HL-60 (cell line): ENCODE measurements at regions not wholly inside any gene's neighbourhood (a gene's known extent, or its start where the extent isn't known, plus 50 kb on each side); places are given as distances from the start of the nearest gene placed in this dataset.

ENCODE experiments used
- DNase-seq, 2 experiments: peaks; one replicate each; pipeline ENCODE4 v3.0.0-alpha.2; 2010 to 2020; ENCODE audit warnings: low read depth in 1 of 2, low spot score in 1 of 2
- H3K27ac ChIP-seq: fragments of 250-450 bp; sonication (Bioruptor Pico); replicated peaks from 2 replicates; pipeline ENCODE4 v1.5.1; 2020; ENCODE audit warnings: mild to moderate bottlenecking, moderate library complexity
- H3K27me3 ChIP-seq: fragments of 250-450 bp; sonication (Bioruptor Pico); 2 replicates; pipeline ENCODE4 v1.5.1; 2021; ENCODE audit warnings: mild to moderate bottlenecking, moderate library complexity; ENCODE audit not compliant: insufficient read depth, poor library complexity, severe bottlenecking
- H3K4me3 ChIP-seq: replicated peaks from 2 replicates; pipeline ENCODE4 v1.5.1; 2011; ENCODE audit warnings: mild to moderate bottlenecking, control low read depth, low read length; ENCODE audit not compliant: insufficient read depth
- GABPA ChIP-seq: IDR thresholded peaks from 2 replicates; pipeline ENCODE4 v1.6.1; 2012; ENCODE audit warnings: low read depth
- POLR2AphosphoS5 ChIP-seq: IDR thresholded peaks from 2 replicates; pipeline ENCODE4 v1.6.1; 2012; ENCODE audit warnings: low read depth
- SPI1 ChIP-seq: IDR thresholded peaks from 2 replicates; pipeline ENCODE4 v1.6.1; 2012; ENCODE audit warnings: low read depth, mild to moderate bottlenecking, borderline replicate concordance
- TF ChIP-seq, protein P1 (sequence below): IDR thresholded peaks from one replicate; pipeline ENCODE4 v1.5.1; 2011; ENCODE audit warnings: low read length, control low read depth, inconsistent platforms; ENCODE audit not compliant: insufficient read depth
- TF ChIP-seq, protein P2 (sequence below): IDR thresholded peaks from 2 replicates; pipeline ENCODE4 v1.6.1; 2012; ENCODE audit warnings: low read depth; ENCODE audit not compliant: insufficient replicate concordance

DNA sequence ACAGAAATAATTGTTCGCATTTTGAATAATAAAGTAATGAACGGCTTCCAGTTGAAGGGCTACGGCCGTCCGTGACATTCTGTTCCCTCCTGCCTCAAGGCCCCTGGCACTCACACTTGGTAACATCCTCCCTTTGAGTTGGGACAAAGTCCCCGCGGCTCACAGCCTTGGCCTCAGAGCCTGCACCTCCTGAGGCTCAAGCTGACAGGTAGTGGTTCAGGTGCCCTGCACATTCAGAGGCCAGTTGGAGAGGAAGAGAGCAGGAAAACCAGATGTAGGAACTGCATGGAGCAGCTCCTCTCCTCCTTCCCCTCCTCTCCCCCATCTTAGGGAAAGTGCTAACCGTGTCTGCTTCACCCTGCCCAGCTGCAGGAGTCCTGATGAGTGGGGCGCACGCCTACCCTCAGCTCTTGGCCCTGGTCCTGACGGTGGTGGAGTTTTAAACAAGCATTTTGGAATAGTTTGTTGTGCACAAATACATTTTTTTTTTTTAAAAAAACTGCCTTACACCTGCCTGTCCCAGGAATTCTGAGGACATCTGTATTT lies 393.1 kb downstream of the SMOC2 start:
- Histone ChIP-seq H3K27me3 (no peaks in the 10 kb centered on the region), H3K27ac (no peak overlapping the region), H3K4me3 (no peak overlapping the region)
- no peak for DNase-seq
- TF ChIP-seq POLR2AphosphoS5 (no peak), GABPA (no peak), SPI1 (no peak)
- TF ChIP-seq, protein P1, sequence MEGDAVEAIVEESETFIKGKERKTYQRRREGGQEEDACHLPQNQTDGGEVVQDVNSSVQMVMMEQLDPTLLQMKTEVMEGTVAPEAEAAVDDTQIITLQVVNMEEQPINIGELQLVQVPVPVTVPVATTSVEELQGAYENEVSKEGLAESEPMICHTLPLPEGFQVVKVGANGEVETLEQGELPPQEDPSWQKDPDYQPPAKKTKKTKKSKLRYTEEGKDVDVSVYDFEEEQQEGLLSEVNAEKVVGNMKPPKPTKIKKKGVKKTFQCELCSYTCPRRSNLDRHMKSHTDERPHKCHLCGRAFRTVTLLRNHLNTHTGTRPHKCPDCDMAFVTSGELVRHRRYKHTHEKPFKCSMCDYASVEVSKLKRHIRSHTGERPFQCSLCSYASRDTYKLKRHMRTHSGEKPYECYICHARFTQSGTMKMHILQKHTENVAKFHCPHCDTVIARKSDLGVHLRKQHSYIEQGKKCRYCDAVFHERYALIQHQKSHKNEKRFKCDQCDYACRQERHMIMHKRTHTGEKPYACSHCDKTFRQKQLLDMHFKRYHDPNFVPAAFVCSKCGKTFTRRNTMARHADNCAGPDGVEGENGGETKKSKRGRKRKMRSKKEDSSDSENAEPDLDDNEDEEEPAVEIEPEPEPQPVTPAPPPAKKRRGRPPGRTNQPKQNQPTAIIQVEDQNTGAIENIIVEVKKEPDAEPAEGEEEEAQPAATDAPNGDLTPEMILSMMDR = no peak
- TF ChIP-seq, protein P2, sequence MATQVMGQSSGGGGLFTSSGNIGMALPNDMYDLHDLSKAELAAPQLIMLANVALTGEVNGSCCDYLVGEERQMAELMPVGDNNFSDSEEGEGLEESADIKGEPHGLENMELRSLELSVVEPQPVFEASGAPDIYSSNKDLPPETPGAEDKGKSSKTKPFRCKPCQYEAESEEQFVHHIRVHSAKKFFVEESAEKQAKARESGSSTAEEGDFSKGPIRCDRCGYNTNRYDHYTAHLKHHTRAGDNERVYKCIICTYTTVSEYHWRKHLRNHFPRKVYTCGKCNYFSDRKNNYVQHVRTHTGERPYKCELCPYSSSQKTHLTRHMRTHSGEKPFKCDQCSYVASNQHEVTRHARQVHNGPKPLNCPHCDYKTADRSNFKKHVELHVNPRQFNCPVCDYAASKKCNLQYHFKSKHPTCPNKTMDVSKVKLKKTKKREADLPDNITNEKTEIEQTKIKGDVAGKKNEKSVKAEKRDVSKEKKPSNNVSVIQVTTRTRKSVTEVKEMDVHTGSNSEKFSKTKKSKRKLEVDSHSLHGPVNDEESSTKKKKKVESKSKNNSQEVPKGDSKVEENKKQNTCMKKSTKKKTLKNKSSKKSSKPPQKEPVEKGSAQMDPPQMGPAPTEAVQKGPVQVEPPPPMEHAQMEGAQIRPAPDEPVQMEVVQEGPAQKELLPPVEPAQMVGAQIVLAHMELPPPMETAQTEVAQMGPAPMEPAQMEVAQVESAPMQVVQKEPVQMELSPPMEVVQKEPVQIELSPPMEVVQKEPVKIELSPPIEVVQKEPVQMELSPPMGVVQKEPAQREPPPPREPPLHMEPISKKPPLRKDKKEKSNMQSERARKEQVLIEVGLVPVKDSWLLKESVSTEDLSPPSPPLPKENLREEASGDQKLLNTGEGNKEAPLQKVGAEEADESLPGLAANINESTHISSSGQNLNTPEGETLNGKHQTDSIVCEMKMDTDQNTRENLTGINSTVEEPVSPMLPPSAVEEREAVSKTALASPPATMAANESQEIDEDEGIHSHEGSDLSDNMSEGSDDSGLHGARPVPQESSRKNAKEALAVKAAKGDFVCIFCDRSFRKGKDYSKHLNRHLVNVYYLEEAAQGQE = no peak

DNA sequence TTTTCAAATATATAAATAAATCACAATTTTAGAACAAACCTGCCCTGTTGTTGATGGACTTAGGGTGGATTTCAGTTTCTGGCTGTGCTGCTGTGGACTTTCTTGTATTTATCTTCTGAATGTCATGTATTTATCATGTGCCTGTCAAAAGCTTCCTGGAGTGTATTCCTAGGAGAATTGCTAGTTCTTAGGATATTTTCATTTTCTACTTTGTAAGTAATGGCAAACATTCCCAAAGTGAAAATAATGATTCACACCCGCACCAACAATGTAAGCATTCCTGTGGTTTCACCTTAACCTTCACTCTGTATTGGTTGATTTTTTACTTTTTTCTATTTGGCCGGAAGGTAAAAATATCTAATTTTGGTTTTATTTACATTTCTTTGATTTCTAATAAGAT lies 387.8 kb downstream of the SMOC2 start:
- DNase-seq = no peak
- TF ChIP-seq GABPA = no peak
- TF ChIP-seq, protein P2 = no peak
- TF ChIP-seq, protein P1 = no peak
- no peak for TF ChIP-seq SPI1
- TF ChIP-seq POLR2AphosphoS5 = no peak
- no peak overlapping the region for H3K27ac ChIP-seq

DNA sequence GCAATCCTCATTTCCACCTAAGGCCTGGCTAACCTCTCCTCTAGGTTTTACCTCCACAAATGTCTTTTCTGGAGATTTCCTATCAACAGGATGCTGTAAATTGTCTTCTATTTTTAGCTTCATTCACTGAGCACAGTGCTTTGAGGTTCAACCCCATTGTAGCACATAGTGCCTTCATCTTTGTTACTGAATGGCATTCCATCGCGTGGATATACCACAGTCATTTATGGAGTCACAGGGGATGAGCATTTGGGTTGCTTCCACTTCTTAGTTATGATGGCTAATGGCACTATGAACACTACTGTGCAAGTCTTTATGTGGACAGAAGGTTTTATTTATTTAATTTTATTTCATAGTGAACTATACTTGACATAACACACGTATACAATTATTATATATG lies 387.1 kb downstream of the SMOC2 start:
- Histone ChIP-seq H3K27ac (no peak overlapping the region), H3K27me3 (no peaks in the 10 kb centered on the region), H3K4me3 (no peak overlapping the region)
- TF ChIP-seq SPI1 (no peak), GABPA (no peak), POLR2AphosphoS5 (no peak)
- TF ChIP-seq, protein P1 = no peak
- TF ChIP-seq, protein P2 = no peak
- DNase-seq = no peak

More for the DNA sequence above, 387.8 kb downstream of the SMOC2 start:
- Histone ChIP-seq H3K27me3 (no peaks in the 10 kb centered on the region), H3K4me3 (no peak overlapping the region)
